Fibroblast of skin of right quadriceps (primary cell): ENCODE measurements at regions not wholly inside any gene's neighbourhood (a gene's known extent, or its start where the extent isn't known, plus 50 kb on each side); places are given as distances from the start of the nearest gene placed in this dataset.
A peak's percentile ranks its signal among the peaks of the same experiment; 100 is the strongest.

Experiments used
- DNase-seq: peaks from one replicate; pipeline ENCODE4 v3.0.0-alpha.2; 2013

DNA sequence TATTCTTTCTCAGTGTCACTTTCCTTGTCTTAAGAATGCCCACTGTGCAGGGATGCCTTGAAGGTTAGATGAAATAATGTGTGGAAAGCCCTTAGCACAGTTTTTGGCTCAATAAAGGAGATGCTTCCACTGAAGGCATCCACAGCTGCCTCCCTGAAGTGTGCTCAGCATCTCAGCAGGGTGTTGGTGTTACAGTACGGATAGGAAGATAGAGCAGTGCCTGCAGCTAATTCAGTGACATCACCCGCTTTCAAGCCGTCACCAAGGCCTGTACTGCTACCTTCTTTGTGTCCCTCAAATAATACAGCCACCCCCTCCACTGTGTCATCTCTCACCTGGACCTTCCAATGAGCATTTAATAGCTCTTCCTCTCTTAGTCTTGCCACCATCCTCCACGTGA, 59.0 kb downstream of the NDUFS5 start:
- DNase-seq: no peak

DNA sequence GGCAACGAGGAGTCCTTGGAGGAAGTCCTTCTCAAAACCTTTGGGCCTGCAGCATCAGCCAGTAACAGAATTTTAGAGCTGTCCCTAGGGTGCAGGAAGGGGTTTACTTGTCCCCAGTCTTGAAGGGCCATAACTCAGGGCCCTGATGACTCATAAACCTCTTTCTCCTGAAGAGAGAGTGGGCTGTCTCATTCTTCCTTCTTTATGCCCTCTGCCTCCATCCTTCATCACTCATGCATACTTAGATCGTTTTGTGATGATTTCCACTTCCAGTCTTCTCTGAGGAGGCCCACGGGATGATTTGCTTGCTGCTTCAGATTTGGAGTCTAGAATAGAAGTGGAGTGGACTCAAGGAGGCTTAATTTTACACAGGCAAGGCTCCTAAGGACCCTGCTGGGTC, 60.2 kb downstream of the NDUFS5 start:
- DNase-seq: peak; percentile 74

GRCh38 chr1:39086865-39087409, 60.8 kb downstream of the NDUFS5 start:
- peak; percentile 73 for DNase-seq

- no peak for DNase-seq
Observed at GRCh38 chr1:39087435-39087834, 61.3 kb downstream of the NDUFS5 start.

DNA sequence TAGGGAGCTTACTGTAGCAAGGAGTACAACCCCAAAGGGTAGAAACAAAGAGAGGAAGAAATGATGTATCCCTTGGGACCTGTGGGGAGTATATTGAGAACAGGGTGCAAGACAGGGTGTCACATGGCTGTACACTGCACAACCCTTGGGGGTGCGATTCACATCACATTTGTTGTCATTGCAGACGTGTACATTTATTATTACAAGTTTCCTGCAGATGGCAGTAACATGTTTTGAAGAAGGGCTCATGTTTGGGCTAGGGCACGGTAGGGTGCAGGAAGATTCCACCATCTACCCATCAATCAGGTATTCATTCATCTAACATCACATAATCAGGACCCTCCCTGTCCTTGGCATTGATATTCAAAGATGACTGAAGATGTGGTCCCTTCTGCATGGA, 62.5 kb downstream of the NDUFS5 start:
- no peak for DNase-seq

DNA sequence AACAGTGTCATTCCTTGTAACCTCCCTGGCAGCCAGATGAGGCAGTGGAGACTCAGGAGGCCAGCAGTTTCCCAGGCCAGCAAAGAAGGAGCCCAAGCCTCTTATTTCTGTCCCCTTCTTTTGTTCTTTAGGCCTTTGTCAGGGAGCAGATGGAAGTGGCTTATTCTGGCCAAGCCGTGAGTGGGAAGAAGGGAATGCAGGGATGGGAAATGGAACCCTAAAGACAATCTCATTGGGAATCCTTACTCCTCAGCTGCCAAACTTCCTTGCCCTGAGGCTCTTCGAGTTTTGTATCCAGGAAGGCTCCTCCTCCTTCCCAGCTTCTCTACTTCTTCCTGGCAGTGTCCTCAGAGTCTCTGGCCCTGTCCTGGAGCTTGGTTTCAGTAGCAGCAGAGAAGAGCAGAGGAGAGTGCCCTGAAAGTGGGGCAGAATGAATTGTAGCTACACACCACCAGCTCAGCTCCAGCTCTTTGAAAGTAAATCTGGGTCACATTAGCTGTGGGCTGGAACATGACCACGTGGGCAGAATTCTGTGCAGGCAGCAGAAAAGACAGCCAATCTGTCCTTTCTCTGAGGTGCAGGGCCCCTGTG, 63.9 kb downstream of the NDUFS5 start:
- no peak for DNase-seq

DNA sequence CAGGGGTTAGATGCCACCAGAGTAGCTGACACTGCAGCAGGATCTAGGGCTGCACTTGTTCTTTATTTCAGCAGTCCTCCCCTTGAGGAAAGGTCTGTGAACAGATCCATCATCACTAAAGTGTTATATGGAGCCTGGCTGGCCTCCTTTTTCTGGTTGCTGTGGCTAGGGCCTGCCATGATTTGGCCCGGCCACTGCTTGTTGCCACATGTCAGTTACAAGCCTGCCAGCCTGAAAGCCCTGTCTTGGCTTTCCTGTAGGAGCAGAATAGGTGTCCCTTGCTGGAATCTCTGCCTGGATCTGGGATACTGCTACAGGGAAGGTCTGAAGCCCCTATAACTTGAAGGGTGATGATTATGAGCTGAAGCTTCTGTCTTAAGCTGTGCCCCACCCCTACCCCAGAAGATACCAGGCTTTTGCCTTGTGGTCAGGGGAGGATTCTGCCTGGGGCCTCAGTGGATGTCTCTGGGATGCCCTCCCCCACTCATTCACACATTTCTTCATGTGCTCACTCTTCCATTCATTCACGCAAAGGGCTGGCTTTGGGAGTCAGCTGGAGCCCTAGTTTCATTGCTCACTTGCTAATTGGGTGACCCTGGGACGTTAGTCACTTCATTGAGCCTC, 64.7 kb downstream of the NDUFS5 start:
- DNase-seq: no peak

DNA sequence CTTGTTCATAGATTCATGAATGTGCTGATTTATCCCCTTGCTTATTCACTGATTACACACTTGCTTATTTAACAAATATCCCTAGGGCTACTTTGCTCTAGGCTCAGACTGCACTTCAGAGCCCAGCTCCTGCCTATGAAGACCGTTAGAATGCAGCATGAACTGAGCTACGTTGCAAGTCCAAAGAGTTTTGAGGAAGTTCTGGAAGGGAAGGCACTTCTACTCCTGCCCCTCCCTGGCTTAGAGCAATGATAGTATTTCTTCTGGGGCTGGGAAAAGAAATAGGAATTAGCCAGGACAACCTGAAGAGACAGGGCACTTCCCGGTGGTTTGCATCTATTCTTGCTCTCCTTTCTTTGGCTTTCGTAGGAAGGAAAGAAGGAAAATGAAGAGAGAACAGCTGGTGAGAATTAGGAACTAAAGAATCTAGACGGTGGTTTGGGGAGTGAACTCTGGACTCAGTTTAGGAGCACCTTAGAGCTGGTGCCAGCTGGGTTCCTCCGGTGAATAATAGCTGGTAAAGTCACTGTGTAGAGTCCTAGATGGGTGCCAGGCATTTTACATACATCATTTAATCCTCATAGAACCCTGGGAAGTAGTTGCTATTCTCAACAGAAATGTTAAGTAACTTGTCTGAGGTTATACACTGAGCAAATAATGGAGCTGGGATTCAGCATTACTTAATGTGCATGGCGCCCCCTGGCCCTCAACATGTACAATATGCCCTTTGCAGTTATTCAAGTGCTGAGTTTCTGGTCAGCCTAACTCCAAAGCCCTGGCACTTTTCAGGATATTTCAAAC, 65.9 kb downstream of the NDUFS5 start:
- peak; percentile 73 for DNase-seq

- DNase-seq: no peak
Observed at GRCh38 chr1:39094685-39095084, 68.5 kb downstream of the NDUFS5 start.

GRCh38 chr1:39098546-39099250, 72.5 kb downstream of the NDUFS5 start:
- DNase-seq: peak; percentile 89

- DNase-seq: peak; percentile 91
Observed at GRCh38 chr1:39102537-39103327, 76.6 kb downstream of the NDUFS5 start.

GRCh38 chr1:39103328-39104157, 77.4 kb downstream of the NDUFS5 start:
- DNase-seq: peak; percentile 77

DNA sequence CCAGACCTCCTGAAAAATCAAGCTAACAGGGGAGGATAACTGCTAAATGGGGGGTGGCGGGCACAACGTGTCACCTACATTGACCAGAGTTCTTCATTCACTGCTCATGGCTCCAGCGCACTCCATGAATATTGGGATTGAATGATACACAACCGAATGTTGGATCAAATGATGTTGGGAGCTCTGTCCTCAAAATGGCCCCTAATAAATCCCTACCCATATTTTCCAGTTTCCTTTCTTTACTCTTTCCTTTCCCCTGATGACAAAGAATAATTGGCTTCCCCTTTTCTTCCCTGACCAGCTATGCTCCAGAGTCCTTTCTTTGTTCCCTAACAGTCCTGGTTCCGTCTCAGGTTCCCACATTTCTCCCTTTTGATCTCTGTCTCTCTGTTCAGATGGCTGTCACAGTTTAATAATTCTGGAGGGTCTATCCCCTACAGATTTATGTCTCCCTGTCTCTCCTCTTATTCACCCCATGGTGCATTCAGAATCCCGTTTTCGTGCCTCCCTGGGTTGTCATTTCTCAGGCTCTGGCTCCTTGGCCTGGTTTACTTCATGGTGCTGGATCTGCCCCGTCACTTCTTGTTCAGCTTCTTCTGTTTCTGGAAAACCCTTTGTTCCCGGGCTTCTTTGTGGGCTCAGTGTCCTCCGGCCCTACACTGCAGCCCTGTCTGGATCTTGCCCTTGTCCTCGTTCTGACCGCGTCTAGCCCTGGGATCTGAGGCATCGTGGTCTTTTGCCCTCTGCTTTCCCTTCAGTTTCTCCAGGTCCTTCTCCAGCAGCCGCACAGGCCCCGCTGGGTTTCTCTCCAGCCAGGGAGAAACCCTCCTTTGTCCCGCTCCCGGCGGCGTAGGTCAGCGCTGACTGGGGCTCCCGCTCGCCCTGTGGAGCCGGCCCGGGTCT, 78.3 kb downstream of the NDUFS5 start:
- DNase-seq: peak; percentile 24

GRCh38 chr1:39105061-39105840, 79.1 kb downstream of the NDUFS5 start:
- peak; percentile 68 for DNase-seq

GRCh38 chr1:39105841-39106765, 80.0 kb downstream of the NDUFS5 start:
- DNase-seq: peak; percentile 29

- DNase-seq: no peak
Observed at GRCh38 chr1:39106801-39107327, 80.7 kb downstream of the NDUFS5 start.

DNA sequence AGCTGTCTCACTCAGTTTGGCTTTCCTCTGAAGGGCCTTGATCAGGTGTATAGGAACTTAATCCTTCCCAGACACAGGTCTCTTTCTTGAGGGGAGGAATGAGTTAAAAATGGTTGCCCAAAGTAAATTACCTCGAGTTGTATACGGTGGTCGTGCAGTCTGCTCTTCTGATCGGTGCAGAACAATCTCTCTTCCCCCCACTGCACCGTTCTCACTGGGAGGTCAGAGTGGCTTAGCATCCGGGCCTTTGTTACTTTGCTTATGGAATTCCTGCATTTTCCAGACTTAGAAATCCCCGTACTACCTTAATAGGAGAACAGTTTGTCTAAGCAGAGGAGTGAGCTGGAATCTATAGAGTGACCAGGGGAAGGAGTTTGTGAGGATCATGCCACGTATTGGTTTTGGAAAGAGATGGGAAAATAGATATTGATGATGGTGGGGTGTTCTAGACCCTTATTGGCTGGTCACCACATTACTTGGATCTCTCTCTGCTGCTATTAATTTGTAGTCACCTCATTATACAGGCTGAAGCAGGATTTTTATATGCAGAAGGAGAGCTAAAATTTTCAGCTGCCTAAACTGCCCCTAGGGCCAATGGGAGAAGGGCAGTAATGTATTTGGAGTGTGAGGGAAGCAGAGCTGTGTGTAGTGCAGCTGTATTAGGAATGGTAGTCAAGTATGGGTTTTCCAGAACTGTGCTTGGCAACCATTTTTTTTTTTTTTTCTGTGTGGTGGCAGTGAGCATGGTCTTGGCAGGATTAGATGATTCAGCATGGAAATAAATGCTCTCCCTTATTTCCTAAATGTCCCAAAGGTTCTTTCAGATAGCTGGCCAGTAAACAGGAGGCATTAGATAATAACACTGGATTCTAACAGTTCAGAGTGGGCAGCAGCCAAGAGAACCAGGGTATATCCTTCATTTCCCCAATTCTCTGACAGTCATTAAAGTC, 81.5 kb downstream of the NDUFS5 start:
- no peak for DNase-seq
